Upper lobe of right lung (tissue), 1 donor: ENCODE measurements at regions not wholly inside any gene's neighbourhood (a gene's known extent, or its start where the extent isn't known, plus 50 kb on each side); places are given as distances from the start of the nearest gene placed in this dataset.

ENCODE experiments used
- ATAC-seq: fragments of 200-7000 bp; cut with Tn5 transposase; one replicate; pipeline ENCODE4 v1.9.1; 2020; ENCODE audit warnings: mild to moderate bottlenecking, moderate library complexity
- DNase-seq: peaks from one replicate; pipeline ENCODE4 v3.0.0-alpha.2; 2020
- H3K27ac ChIP-seq: fragments of 200-600 bp; one replicate; pipeline ENCODE4 v1.8.0; 2022
- H3K27me3 ChIP-seq: fragments of 200-600 bp; one replicate; pipeline ENCODE4 v1.8.0; 2022; ENCODE audit warnings: mild to moderate bottlenecking
- H3K36me3 ChIP-seq: fragments of 200-600 bp; one replicate; pipeline ENCODE4 v1.8.0; 2022
- H3K4me1 ChIP-seq: fragments of 200-600 bp; one replicate; pipeline ENCODE4 v1.8.0; 2022
- H3K4me3 ChIP-seq: fragments of 200-600 bp; one replicate; pipeline ENCODE4 v1.8.0; 2022; ENCODE audit warnings: mild to moderate bottlenecking
- H3K9me3 ChIP-seq: fragments of 200-600 bp; one replicate; pipeline ENCODE4 v1.8.0; 2022
- intact Hi-C: fragments of 100-400 bp; cut with DNase I; formaldehyde crosslinking; loops from one replicate; pipeline ENCODE4 v1.11.0; 2022
- TF ChIP-seq, protein P1 (sequence below): fragments of 200-600 bp; IDR thresholded peaks from one replicate; pipeline ENCODE4 v1.8.0; 2022; ENCODE audit warnings: antibody characterized with exemption
- donor health status: DM: no; HTN: yes; CAD: no; lungs with severe emphysema.

DNA sequence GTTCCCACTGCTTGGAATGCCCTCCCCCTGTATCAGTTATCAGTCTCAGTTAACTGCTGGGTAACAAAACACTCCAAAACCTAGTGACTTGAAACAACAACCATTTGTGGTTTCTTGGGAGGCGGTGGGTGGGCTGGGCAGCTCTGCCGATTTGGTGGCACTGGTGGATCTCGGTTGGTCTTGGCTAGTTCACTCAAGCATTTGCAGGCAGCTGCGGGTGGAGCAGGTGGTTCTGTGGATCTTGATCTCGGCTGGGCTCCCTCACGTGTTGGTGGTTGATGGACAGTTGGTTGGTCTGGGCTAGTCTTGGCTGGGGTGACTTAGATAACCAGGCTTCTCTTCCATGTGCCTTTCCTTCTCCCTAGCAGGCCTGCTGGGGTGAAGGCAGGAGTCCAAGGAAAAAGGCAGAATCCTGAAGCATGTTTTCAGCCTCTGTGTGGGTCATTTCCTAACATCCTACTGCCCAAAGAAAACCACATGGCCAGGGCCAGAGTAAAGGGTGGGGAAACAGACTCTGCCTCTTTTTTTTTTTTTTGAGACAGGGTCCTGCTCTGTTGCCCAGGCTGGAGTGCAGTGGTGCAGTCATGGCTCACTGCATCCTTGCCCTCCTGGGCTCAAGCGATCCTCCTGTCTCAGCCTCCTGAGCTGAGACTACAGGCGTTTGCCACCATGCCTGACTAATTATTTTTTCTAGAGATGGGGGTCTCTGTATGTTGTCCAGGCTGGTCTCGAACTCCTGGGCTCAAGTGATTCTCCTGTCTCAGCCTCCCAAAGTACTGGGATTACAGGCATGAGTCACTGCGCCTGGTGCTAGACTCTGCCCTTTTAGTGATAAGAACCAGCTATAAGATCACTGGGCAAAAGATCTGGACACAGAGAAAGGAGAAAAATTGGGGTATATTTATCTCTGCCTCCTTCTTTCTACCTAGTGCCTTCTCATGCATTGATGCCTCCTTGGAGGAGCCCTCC is 183.7 kb downstream of the RGS3 start:
- intact Hi-C loops, result no loop called here
- DNase-seq, result peak; percentile 40

DNA sequence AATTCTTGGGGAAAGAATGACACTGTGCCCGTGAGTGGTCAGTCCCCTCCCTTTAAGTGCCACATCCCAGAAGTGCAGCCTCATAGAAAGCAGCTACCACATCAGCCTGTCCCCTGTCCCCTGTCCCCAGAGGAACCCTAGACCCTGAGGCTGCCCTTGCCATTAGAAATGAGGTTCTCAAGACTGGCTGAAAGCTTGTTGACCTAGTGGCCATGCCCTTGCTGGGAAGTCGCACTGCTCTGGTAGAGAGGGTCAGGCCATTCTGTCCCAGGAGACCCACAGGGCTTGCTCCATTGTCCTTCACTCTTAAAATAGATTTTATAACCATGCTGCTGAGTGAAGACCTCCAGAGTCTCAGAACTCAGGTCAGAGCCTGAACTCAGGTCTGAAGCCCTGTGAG is 184.5 kb downstream of the RGS3 start:
- no peaks in the 10 kb centered on the region for H3K4me1 ChIP-seq
- intact Hi-C loops, result no loop called here
- TF ChIP-seq, protein P1, sequence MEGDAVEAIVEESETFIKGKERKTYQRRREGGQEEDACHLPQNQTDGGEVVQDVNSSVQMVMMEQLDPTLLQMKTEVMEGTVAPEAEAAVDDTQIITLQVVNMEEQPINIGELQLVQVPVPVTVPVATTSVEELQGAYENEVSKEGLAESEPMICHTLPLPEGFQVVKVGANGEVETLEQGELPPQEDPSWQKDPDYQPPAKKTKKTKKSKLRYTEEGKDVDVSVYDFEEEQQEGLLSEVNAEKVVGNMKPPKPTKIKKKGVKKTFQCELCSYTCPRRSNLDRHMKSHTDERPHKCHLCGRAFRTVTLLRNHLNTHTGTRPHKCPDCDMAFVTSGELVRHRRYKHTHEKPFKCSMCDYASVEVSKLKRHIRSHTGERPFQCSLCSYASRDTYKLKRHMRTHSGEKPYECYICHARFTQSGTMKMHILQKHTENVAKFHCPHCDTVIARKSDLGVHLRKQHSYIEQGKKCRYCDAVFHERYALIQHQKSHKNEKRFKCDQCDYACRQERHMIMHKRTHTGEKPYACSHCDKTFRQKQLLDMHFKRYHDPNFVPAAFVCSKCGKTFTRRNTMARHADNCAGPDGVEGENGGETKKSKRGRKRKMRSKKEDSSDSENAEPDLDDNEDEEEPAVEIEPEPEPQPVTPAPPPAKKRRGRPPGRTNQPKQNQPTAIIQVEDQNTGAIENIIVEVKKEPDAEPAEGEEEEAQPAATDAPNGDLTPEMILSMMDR, result no peak

More for the DNA sequence above, 183.7 kb downstream of the RGS3 start:
- TF ChIP-seq, protein P1, result no peak
- no peaks in the 10 kb centered on the region for H3K9me3 ChIP-seq
- ATAC-seq, result no peak
- no peak overlapping the region for H3K27ac ChIP-seq
- H3K4me3 ChIP-seq, result no peak overlapping the region
- H3K27me3 ChIP-seq, result no peaks in the 10 kb centered on the region
- H3K36me3 ChIP-seq, result no peaks in the 10 kb centered on the region
- H3K4me1 ChIP-seq, result no peaks in the 10 kb centered on the region

DNA sequence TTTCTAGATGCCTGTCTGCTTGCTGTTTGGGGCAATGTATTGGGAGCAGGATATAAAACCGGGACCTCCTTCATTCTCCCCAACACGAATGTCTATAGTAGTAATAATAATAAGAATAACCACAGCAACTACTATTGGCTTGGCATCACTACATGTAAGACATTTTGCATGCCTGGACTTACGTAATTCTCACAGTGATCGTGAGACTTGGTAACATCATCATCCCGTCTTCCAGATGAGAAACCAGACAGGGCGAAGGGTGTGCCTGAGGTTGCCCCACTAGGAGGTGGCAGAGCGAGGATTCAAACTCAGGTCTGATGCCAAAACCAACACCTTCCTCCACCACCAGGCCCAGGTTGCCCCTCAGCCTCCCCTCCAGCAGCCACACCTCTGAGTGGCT is 185.1 kb downstream of the RGS3 start:
- no peak overlapping the region for H3K4me3 ChIP-seq
- intact Hi-C loops, result no loop called here
- H3K27me3 ChIP-seq, result no peaks in the 10 kb centered on the region
- H3K4me1 ChIP-seq, result no peaks in the 10 kb centered on the region
- TF ChIP-seq, protein P1, result no peak
- no peak overlapping the region for H3K27ac ChIP-seq
- no peaks in the 10 kb centered on the region for H3K36me3 ChIP-seq
- DNase-seq (no peak), ATAC-seq (no peak)
- no peaks in the 10 kb centered on the region for H3K9me3 ChIP-seq

More for the DNA sequence above, 184.5 kb downstream of the RGS3 start:
- ATAC-seq, result no peak
- Histone ChIP-seq H3K36me3 (no peaks in the 10 kb centered on the region), H3K9me3 (no peaks in the 10 kb centered on the region), H3K27me3 (no peaks in the 10 kb centered on the region), H3K27ac (no peak overlapping the region), H3K4me3 (no peak overlapping the region)
- peak; percentile 34 for DNase-seq

DNA sequence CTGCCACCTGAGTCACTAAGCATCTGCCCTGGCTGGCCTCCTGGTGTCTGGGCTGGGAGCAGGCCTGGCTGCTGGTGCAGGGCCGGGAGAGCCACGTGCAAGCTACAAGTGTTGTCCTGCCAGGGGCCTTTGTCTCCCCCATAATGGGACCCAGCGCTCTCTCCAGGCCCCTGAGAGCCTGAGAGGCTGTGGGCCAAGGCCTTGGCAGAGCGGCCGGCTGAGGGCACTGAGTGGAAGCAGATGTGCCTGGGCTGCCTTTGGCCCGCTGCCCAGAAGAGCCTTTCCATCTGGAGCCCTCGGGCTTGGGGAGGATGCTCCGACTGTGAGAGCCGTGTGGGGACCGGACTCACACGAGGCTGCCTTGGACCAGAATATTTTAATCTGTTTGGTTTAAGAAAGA is 185.5 kb downstream of the RGS3 start:
- Histone ChIP-seq H3K36me3 (no peaks in the 10 kb centered on the region), H3K4me1 (peaks cover 1% of the 10 kb centered on the region), H3K27ac (no peak overlapping the region), H3K9me3 (no peaks in the 10 kb centered on the region), H3K4me3 (no peak overlapping the region), H3K27me3 (no peaks in the 10 kb centered on the region)
- TF ChIP-seq, protein P1, result no peak
- intact Hi-C loops, result no loop called here
- peak; percentile 67 for DNase-seq
- ATAC-seq, result no peak

DNA sequence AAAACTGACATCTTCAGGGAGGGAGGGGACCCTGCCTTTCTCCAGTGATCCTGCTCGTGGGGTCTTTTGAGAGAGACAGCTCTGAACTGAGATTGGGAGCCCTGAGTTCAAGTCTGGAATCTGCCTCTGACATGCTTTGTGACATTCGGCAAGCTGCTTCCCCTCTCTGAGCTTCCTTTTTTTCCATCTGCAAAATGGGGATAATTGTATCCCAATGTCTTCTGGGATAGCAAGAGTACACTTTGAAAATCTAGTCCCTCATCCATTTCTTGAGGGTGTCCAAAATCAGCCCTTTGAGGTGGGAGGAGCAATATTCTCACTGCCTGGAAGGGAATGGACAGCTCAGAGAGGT is 186.3 kb downstream of the RGS3 start:
- intact Hi-C loops, result no loop called here
- Histone ChIP-seq H3K9me3 (no peaks in the 10 kb centered on the region), H3K36me3 (no peaks in the 10 kb centered on the region), H3K27me3 (no peaks in the 10 kb centered on the region), H3K27ac (peak overlapping the region; percentile 18), H3K4me1 (peaks cover 8% of the 10 kb centered on the region), H3K4me3 (no peak overlapping the region)
- no peak for ATAC-seq
- DNase-seq, result no peak
- TF ChIP-seq, protein P1, result no peak
